Neuron (in vitro differentiated cells): ENCODE measurements at regions not wholly inside any gene's neighbourhood (a gene's known extent, or its start where the extent isn't known, plus 50 kb on each side); places are given as distances from the start of the nearest gene placed in this dataset.

Experiments used
- H2AFZ ChIP-seq: one replicate; pipeline ENCODE4 v1.6.1; 2013; ENCODE audit warnings: low read depth, mild to moderate bottlenecking, inconsistent platforms, low read length, moderate library complexity
- H3K27me3 ChIP-seq: one replicate; pipeline ENCODE4 v1.6.1; 2013; ENCODE audit warnings: low read length; ENCODE audit not compliant: insufficient read depth
- H3K36me3 ChIP-seq: one replicate; pipeline ENCODE4 v1.6.1; 2013; ENCODE audit warnings: low read length; ENCODE audit not compliant: insufficient read depth
- H3K4me1 ChIP-seq: one replicate; pipeline ENCODE4 v1.6.1; 2013; ENCODE audit warnings: low read length; ENCODE audit not compliant: insufficient read depth
- H3K4me3 ChIP-seq: 2 replicates; pipeline ENCODE4 v1.5.1; 2013; ENCODE audit warnings: mild to moderate bottlenecking, low read length, moderate library complexity
- H3K9me3 ChIP-seq: one replicate; pipeline ENCODE4 v1.6.1; 2013; ENCODE audit warnings: low read length

GRCh38 chr9:93821307-93821703 is 133.8 kb downstream of the BARX1 start:
- Histone ChIP-seq H3K9me3 (no peaks in the 10 kb centered on the region), H3K4me3 (no peak overlapping the region), H3K4me1 (no peaks in the 10 kb centered on the region), H3K27me3 (no peaks in the 10 kb centered on the region), H2AFZ (no peak overlapping the region), H3K36me3 (no peaks in the 10 kb centered on the region)

GRCh38 chr9:93820667-93821306 is 134.4 kb downstream of the BARX1 start:
- Histone ChIP-seq H3K4me1 (no peaks in the 10 kb centered on the region), H3K36me3 (no peaks in the 10 kb centered on the region), H3K4me3 (no peak overlapping the region), H3K27me3 (no peaks in the 10 kb centered on the region), H2AFZ (no peak overlapping the region), H3K9me3 (no peaks in the 10 kb centered on the region)

- Histone ChIP-seq H3K4me3 (no peak overlapping the region), H3K4me1 (no peaks in the 10 kb centered on the region), H3K27me3 (no peaks in the 10 kb centered on the region), H3K36me3 (no peaks in the 10 kb centered on the region), H2AFZ (no peak overlapping the region), H3K9me3 (no peaks in the 10 kb centered on the region)
Observed at GRCh38 chr9:93819905-93820304, 135.2 kb downstream of the BARX1 start.

- Histone ChIP-seq H3K4me3 (no peak overlapping the region), H2AFZ (no peak overlapping the region), H3K4me1 (no peaks in the 10 kb centered on the region), H3K9me3 (no peaks in the 10 kb centered on the region), H3K27me3 (no peaks in the 10 kb centered on the region), H3K36me3 (no peaks in the 10 kb centered on the region)
Observed at GRCh38 chr9:93818827-93819472, 136.2 kb downstream of the BARX1 start.

- Histone ChIP-seq H3K4me3 (no peak overlapping the region), H3K9me3 (no peaks in the 10 kb centered on the region), H3K36me3 (no peaks in the 10 kb centered on the region), H3K4me1 (no peaks in the 10 kb centered on the region), H3K27me3 (no peaks in the 10 kb centered on the region), H2AFZ (no peak overlapping the region)
Observed at GRCh38 chr9:93818237-93818636, 136.9 kb downstream of the BARX1 start.

- Histone ChIP-seq H2AFZ (no peak overlapping the region), H3K9me3 (no peaks in the 10 kb centered on the region), H3K36me3 (no peaks in the 10 kb centered on the region), H3K27me3 (no peaks in the 10 kb centered on the region), H3K4me1 (no peaks in the 10 kb centered on the region), H3K4me3 (no peak overlapping the region)
Observed at GRCh38 chr9:93815677-93816076, 139.5 kb downstream of the BARX1 start.

- no peak overlapping the region for H3K4me3 ChIP-seq
- no peaks in the 10 kb centered on the region for H3K36me3 ChIP-seq
- H3K27me3 ChIP-seq = no peaks in the 10 kb centered on the region
- no peaks in the 10 kb centered on the region for H3K4me1 ChIP-seq
- H2AFZ ChIP-seq = no peak overlapping the region
- H3K9me3 ChIP-seq = no peaks in the 10 kb centered on the region
Observed at GRCh38 chr9:93815135-93815534, 140.0 kb downstream of the BARX1 start.

- H3K4me3 ChIP-seq = no peak overlapping the region
- no peaks in the 10 kb centered on the region for H3K27me3 ChIP-seq
Observed at GRCh38 chr9:93814077-93814956, 140.8 kb downstream of the BARX1 start.

GRCh38 chr9:93813221-93814076 is 141.7 kb downstream of the BARX1 start:
- Histone ChIP-seq H3K9me3 (no peaks in the 10 kb centered on the region), H3K36me3 (no peaks in the 10 kb centered on the region), H3K4me3 (no peak overlapping the region), H3K27me3 (no peaks in the 10 kb centered on the region), H2AFZ (no peak overlapping the region), H3K4me1 (no peaks in the 10 kb centered on the region)

More at GRCh38 chr9:93814077-93814956, 140.8 kb downstream of the BARX1 start:
- Histone ChIP-seq H2AFZ (no peak overlapping the region), H3K4me1 (no peaks in the 10 kb centered on the region), H3K36me3 (no peaks in the 10 kb centered on the region), H3K9me3 (no peaks in the 10 kb centered on the region)

GRCh38 chr9:93812410-93812668 is 142.8 kb downstream of the BARX1 start:
- no peaks in the 10 kb centered on the region for H3K9me3 ChIP-seq
- no peak overlapping the region for H2AFZ ChIP-seq
- no peaks in the 10 kb centered on the region for H3K4me1 ChIP-seq
- no peak overlapping the region for H3K4me3 ChIP-seq
- peaks cover 4% of the 10 kb centered on the region for H3K27me3 ChIP-seq
- no peaks in the 10 kb centered on the region for H3K36me3 ChIP-seq

- no peaks in the 10 kb centered on the region for H3K4me1 ChIP-seq
- no peak overlapping the region for H3K4me3 ChIP-seq
- peaks cover 4% of the 10 kb centered on the region for H3K27me3 ChIP-seq
- H3K9me3 ChIP-seq = no peaks in the 10 kb centered on the region
- no peaks in the 10 kb centered on the region for H3K36me3 ChIP-seq
- H2AFZ ChIP-seq = no peak overlapping the region
Observed at GRCh38 chr9:93810028-93810971, 144.9 kb downstream of the BARX1 start.
